H1 (cell line): ENCODE measurements at regions not wholly inside any gene's neighbourhood (a gene's known extent, or its start where the extent isn't known, plus 50 kb on each side); places are given as distances from the start of the nearest gene placed in this dataset.

Experiments used
- CTCF ChIA-PET: fragments of 300-600 bp; sonication (Branson Sonifier 250); formaldehyde crosslinking; loops from one replicate; lab custom pipeline; 2021; ENCODE audit not compliant: partially characterized antibody; lab: Charles Lee
- POLR2A ChIA-PET: fragments of 300-600 bp; sonication (Branson Sonifier 250); formaldehyde crosslinking; loops from one replicate; lab custom pipeline; 2021; ENCODE audit warnings: inconsistent platforms; ENCODE audit not compliant: partially characterized antibody; lab: Charles Lee
- DNase-seq, 2 experiments: peaks; one replicate each; pipeline versions ENCODE4 v3.0.0 to v3.0.0-alpha.2; 2010 to 2022; ENCODE audit warnings: low spot score in 2 of 2, low read depth in 1 of 2, mixed read lengths in 1 of 2
- FAIRE-seq: peaks from 2 replicates; lab custom pipeline; 2011; peaks lifted over from hg19 to GRCh38; lab: Jason Lieb, UNC
- H2AFZ ChIP-seq: 2 replicates; pipeline ENCODE4 v1.8.1; 2012; ENCODE audit warnings: low read length, inconsistent platforms
- H2AK5ac ChIP-seq: 2 replicates; pipeline ENCODE4 v1.6.1; 2013; ENCODE audit warnings: low read depth, low read length
- H2BK120ac ChIP-seq: replicated peaks from 2 replicates; pipeline ENCODE3; 2013; ENCODE audit warnings: low read depth, low read length, inconsistent platforms
- H2BK12ac ChIP-seq: 2 replicates; pipeline ENCODE4 v1.6.1; 2013; ENCODE audit warnings: low read depth, low read length
- H2BK15ac ChIP-seq: 2 replicates; pipeline ENCODE4 v1.6.1; 2013; ENCODE audit warnings: low read length
- H2BK20ac ChIP-seq: 2 replicates; pipeline ENCODE4 v1.6.1; 2013; ENCODE audit warnings: low read length
- H2BK5ac ChIP-seq: 2 replicates; pipeline ENCODE4 v1.6.1; 2013; ENCODE audit warnings: low read depth, low read length
- H3K14ac ChIP-seq: 2 replicates; pipeline ENCODE4 v1.6.1; 2013; ENCODE audit warnings: inconsistent platforms; ENCODE audit not compliant: insufficient read length
- H3K18ac ChIP-seq: 2 replicates; pipeline ENCODE4 v1.6.1; 2013; ENCODE audit warnings: low read length; ENCODE audit errors: extremely low read depth
- H3K23ac ChIP-seq: 2 replicates; pipeline ENCODE4 v1.6.1; 2013; ENCODE audit warnings: inconsistent platforms; ENCODE audit not compliant: insufficient read length
- H3K23me2 ChIP-seq: 2 replicates; pipeline ENCODE4 v1.6.1; 2013; ENCODE audit warnings: low read depth, low read length
- H3K27ac ChIP-seq: 2 replicates; pipeline ENCODE4 v1.6.1; 2011; ENCODE audit warnings: low read depth, low read length, inconsistent platforms
- H3K27me3 ChIP-seq, 4 experiments: replicated peaks in 1 of 4; 1 replicate in 1 of 4; 2 replicates in 3 of 4; pipeline versions ENCODE4 v1.6.1 to v1.8.1; 2011 to 2013; ENCODE audit warnings: low read length in 3 of 4, mild to moderate bottlenecking in 3 of 4, inconsistent platforms in 2 of 4, mixed read lengths in 2 of 4, moderate library complexity in 1 of 4; ENCODE audit not compliant: control insufficient read depth in 3 of 4, insufficient read depth in 3 of 4; ENCODE audit errors: extremely low read depth in 1 of 4
- H3K36me3 ChIP-seq, 4 experiments: 2 replicates each; pipeline versions ENCODE4 v1.6.1 to v1.8.1; 2011 to 2013; ENCODE audit warnings: mild to moderate bottlenecking in 4 of 4, low read length in 3 of 4, moderate library complexity in 2 of 4, control low read depth in 1 of 4, inconsistent platforms in 1 of 4; ENCODE audit not compliant: insufficient read depth in 4 of 4, control insufficient read depth in 2 of 4
- H3K4ac ChIP-seq: replicated peaks from 2 replicates; pipeline ENCODE3; 2013; ENCODE audit warnings: low read length, low read depth, mixed read lengths, inconsistent platforms; ENCODE audit not compliant: insufficient read length
- H3K4me1 ChIP-seq, 4 experiments: replicated peaks in 1 of 4; 1 replicate in 1 of 4; 2 replicates in 3 of 4; pipeline versions ENCODE4 v1.6.1 to v1.8.1; 2011 to 2013; ENCODE audit warnings: low read length in 3 of 4, inconsistent platforms in 2 of 4, mixed read lengths in 1 of 4; ENCODE audit not compliant: insufficient read depth in 4 of 4, control insufficient read depth in 3 of 4
- H3K4me2 ChIP-seq, 2 experiments: 2 replicates each; pipeline versions ENCODE4 v1.6.1 to v1.8.1; 2011 to 2013; ENCODE audit warnings: low read depth in 2 of 2, low read length in 2 of 2, control low read depth in 1 of 2, inconsistent platforms in 1 of 2, mild to moderate bottlenecking in 1 of 2; ENCODE audit not compliant: insufficient read depth in 1 of 2
- H3K4me3 ChIP-seq, 4 experiments: fragments of 200-600, 300-600 bp in 1 of 4; sonication (generic), shearing (Covaris generic), sonication (Bioruptor Twin) in 1 of 4; 2 replicates each; pipeline versions ENCODE4 v1.5.1 to v1.8.1; 2011 to 2016; ENCODE audit warnings: low read length in 4 of 4, low read depth in 3 of 4, control low read depth in 2 of 4, inconsistent platforms in 2 of 4, mild to moderate bottlenecking in 2 of 4, mixed read lengths in 1 of 4, moderate library complexity in 1 of 4; ENCODE audit not compliant: insufficient read depth in 2 of 4; ENCODE audit errors: extremely low read depth in 1 of 4
- H3K56ac ChIP-seq: replicated peaks from 2 replicates; pipeline ENCODE3; 2013; ENCODE audit warnings: low read depth, mild to moderate bottlenecking, mixed read lengths, low read length, inconsistent platforms; ENCODE audit not compliant: insufficient read length
- H3K79me1 ChIP-seq: 2 replicates; pipeline ENCODE4 v1.6.1; 2013; ENCODE audit warnings: low read depth, low read length, control low read depth
- H3K79me2 ChIP-seq, 2 experiments: 2 replicates each; pipeline versions ENCODE4 v1.6.1 to v1.8.1; 2012 to 2013; ENCODE audit warnings: low read length in 2 of 2, mild to moderate bottlenecking in 2 of 2, inconsistent platforms in 1 of 2; ENCODE audit not compliant: insufficient read depth in 2 of 2, control insufficient read depth in 1 of 2
- H3K9ac ChIP-seq, 4 experiments: replicated peaks in 1 of 4; 1 replicate in 1 of 4; 2 replicates in 3 of 4; pipeline versions ENCODE4 v1.6.1 to v1.8.1; 2011 to 2013; ENCODE audit warnings: low read depth in 3 of 4, low read length in 3 of 4, control low read depth in 2 of 4, mild to moderate bottlenecking in 2 of 4, moderate library complexity in 2 of 4, inconsistent platforms in 1 of 4; ENCODE audit errors: extremely low read depth in 1 of 4
- H3K9me3 ChIP-seq, 2 experiments: 2 replicates each; pipeline versions ENCODE4 v1.6.1 to v1.8.1; 2012 to 2013; ENCODE audit warnings: mild to moderate bottlenecking in 2 of 2, moderate library complexity in 2 of 2, control low read depth in 1 of 2, inconsistent platforms in 1 of 2, low read depth in 1 of 2, low read length in 1 of 2, mixed read lengths in 1 of 2; ENCODE audit not compliant: insufficient read depth in 2 of 2
- H4K20me1 ChIP-seq, 2 experiments: replicated peaks in 1 of 2; 2 replicates each; pipeline versions ENCODE3 to v1.8.1; 2011 to 2013; ENCODE audit warnings: inconsistent platforms in 2 of 2, low read length in 2 of 2, mild to moderate bottlenecking in 1 of 2; ENCODE audit not compliant: insufficient read depth in 2 of 2, control insufficient read depth in 1 of 2
- H4K5ac ChIP-seq: 2 replicates; pipeline ENCODE4 v1.6.1; 2013; ENCODE audit warnings: low read length, low read depth, mixed read lengths, inconsistent platforms; ENCODE audit not compliant: insufficient read length
- H4K8ac ChIP-seq: 2 replicates; pipeline ENCODE4 v1.8.0; 2013; ENCODE audit warnings: mild to moderate bottlenecking, moderate library complexity, low read length, inconsistent platforms; ENCODE audit not compliant: insufficient read depth; ENCODE audit errors: extremely low read depth
- H4K91ac ChIP-seq: replicated peaks from 2 replicates; pipeline ENCODE3; 2013; ENCODE audit warnings: low read length, mixed read lengths, inconsistent platforms; ENCODE audit not compliant: insufficient read length
- CEBPB ChIP-seq: IDR thresholded peaks from 2 replicates; pipeline ENCODE4 v1.6.1; 2012; ENCODE audit warnings: low read depth, low read length
- CHD2 ChIP-seq: IDR thresholded peaks from 2 replicates; pipeline ENCODE4 v1.6.1; 2012; ENCODE audit warnings: low read length, improper control_type of control experiment
- CREB1 ChIP-seq: IDR thresholded peaks from 2 replicates; pipeline ENCODE4 v1.6.1; 2012; ENCODE audit warnings: inconsistent platforms
- CTBP2 ChIP-seq: IDR thresholded peaks from 2 replicates; pipeline ENCODE4 v1.7.0; 2011; ENCODE audit warnings: borderline replicate concordance, mild to moderate bottlenecking, moderate library complexity, mixed read lengths, low read length; ENCODE audit not compliant: insufficient read depth, insufficient read length
- EGR1 ChIP-seq: IDR thresholded peaks from 2 replicates; pipeline ENCODE4 v1.6.1; 2011; ENCODE audit warnings: low read depth, low read length, borderline replicate concordance
- HDAC2 ChIP-seq, 2 experiments: fragments of 300-600 bp in 1 of 2; sonication (generic) in 1 of 2; IDR thresholded peaks; 2 replicates each; pipeline ENCODE4 v1.6.1; 2011 to 2012; ENCODE audit warnings: low read depth in 2 of 2, low read length in 2 of 2, mild to moderate bottlenecking in 2 of 2, moderate library complexity in 2 of 2, borderline replicate concordance in 1 of 2, inconsistent platforms in 1 of 2
- JUND ChIP-seq: IDR thresholded peaks from 2 replicates; pipeline ENCODE4 v1.6.1; 2011; ENCODE audit warnings: mild to moderate bottlenecking, improper control_type of control experiment, low read length
- KDM4A ChIP-seq: IDR thresholded peaks from one replicate; pipeline ENCODE4 v1.7.1; 2012; ENCODE audit warnings: low read depth, mild to moderate bottlenecking, moderate library complexity, low read length, inconsistent platforms; ENCODE audit not compliant: severe bottlenecking
- NRF1 ChIP-seq: IDR thresholded peaks from 2 replicates; pipeline ENCODE4 v1.6.1; 2011; ENCODE audit warnings: mild to moderate bottlenecking, low read depth, low read length, improper control_type of control experiment
- RBBP5 ChIP-seq: IDR thresholded peaks from 2 replicates; pipeline ENCODE4 v1.7.1; 2012; ENCODE audit warnings: low read depth, mild to moderate bottlenecking, inconsistent platforms, low read length, moderate library complexity, borderline replicate concordance
- RNF2 ChIP-seq: fragments of 200-900, 300-1000 bp; sonication (generic); IDR thresholded peaks from 2 replicates; pipeline ENCODE4 v1.7.1; 2016; ENCODE audit warnings: borderline replicate concordance, low read depth, mild to moderate bottlenecking, antibody characterized with exemption, low read length; ENCODE audit not compliant: poor library complexity, severe bottlenecking; ENCODE audit errors: missing control alignments
- SUZ12 ChIP-seq: fragments of 200-600 bp; sonication (generic); IDR thresholded peaks from 2 replicates; pipeline ENCODE4 v1.6.1; 2012; ENCODE audit warnings: mild to moderate bottlenecking, inconsistent platforms, low read length, moderate library complexity, mixed read lengths
- TCF12 ChIP-seq: IDR thresholded peaks from 2 replicates; pipeline ENCODE4 v1.6.1; 2011; ENCODE audit warnings: low read depth, mild to moderate bottlenecking, low read length
- WGBS, 2 experiments: shearing (Covaris generic) in 1 of 2; methylation state at CpG; one replicate each; pipeline versions ENCODE4 v1.1.6 to v1.1.7; 2013 to 2015; ENCODE audit warnings: low lambda C conversion rate in 2 of 2, mixed read lengths in 2 of 2, inconsistent platforms in 1 of 2, low coverage in 1 of 2, missing lambda C conversion rate in 1 of 2; ENCODE audit not compliant: insufficient replicate concordance in 2 of 2, insufficient coverage in 1 of 2, insufficient read length in 1 of 2; ENCODE audit errors: extremely low coverage in 1 of 2, missing lambda C conversion rate in 1 of 2; 5-methylcytosine and 5-hydroxymethylcytosine counted together
- TF ChIP-seq, protein P1 (sequence below): IDR thresholded peaks from 2 replicates; pipeline ENCODE4 v1.6.1; 2011; ENCODE audit warnings: low read length, improper control_type of control experiment

DNA sequence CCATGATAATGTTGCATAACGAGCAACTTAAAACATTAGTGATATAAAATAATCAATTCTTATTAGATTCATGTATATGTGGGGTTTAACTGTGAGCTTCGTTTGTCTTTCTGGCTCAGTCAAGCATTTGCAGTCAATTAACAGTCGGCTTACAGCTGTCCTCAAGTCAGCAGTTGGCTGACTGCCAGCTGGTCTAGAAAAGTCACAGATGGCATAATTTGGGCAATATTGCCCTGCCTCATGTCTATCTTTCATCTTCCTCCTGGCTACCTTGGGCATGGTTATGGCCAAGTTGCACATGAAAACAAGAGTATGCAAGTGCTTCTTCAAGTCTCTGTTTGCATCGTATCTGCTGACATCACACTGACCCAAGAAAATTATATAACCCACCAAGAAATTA lies 186.1 kb upstream of the ZWINT start:
- no peaks in the 10 kb centered on the region for H3K79me1 ChIP-seq
- H2BK20ac ChIP-seq = no peak overlapping the region
- H3K18ac ChIP-seq = no peak overlapping the region
- H4K5ac ChIP-seq = no peak overlapping the region
- no peak overlapping the region for H3K4me3 ChIP-seq
- H4K91ac ChIP-seq = no peak overlapping the region
- H2BK5ac ChIP-seq = no peak overlapping the region
- FAIRE-seq = no peak
- no peak overlapping the region for H2AFZ ChIP-seq
- no peak overlapping the region for H3K4ac ChIP-seq
- H2AK5ac ChIP-seq = no peak overlapping the region
- no peak for TF ChIP-seq SUZ12
- TF ChIP-seq CREB1 = no peak
- no peak for TF ChIP-seq RBBP5
- TF ChIP-seq, protein P1, sequence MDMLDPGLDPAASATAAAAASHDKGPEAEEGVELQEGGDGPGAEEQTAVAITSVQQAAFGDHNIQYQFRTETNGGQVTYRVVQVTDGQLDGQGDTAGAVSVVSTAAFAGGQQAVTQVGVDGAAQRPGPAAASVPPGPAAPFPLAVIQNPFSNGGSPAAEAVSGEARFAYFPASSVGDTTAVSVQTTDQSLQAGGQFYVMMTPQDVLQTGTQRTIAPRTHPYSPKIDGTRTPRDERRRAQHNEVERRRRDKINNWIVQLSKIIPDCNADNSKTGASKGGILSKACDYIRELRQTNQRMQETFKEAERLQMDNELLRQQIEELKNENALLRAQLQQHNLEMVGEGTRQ = no peak
- TF ChIP-seq KDM4A = no peak
- no peak for TF ChIP-seq EGR1
- no peak for TF ChIP-seq TCF12
- TF ChIP-seq CTBP2 = no peak
- no peak for TF ChIP-seq CHD2
- TF ChIP-seq JUND = no peak
- TF ChIP-seq RNF2 = no peak
- TF ChIP-seq NRF1 = no peak
- no peak for TF ChIP-seq CEBPB
- TF ChIP-seq HDAC2 (IDR thresholded peaks at IDR 0.05; ENCODE audit: borderline replicate concordance in 1 of 2, low read depth in 2 of 2, low read length in 2 of 2) = no peak
- H3K23ac ChIP-seq = no peak overlapping the region
- no peaks in the 10 kb centered on the region for H3K4me1 ChIP-seq
- H3K4me2 ChIP-seq = no peak overlapping the region
- H4K8ac ChIP-seq = no peak overlapping the region
- no peak overlapping the region for H3K14ac ChIP-seq
- POLR2A ChIA-PET = no interaction called here
- H3K9me3 ChIP-seq = no peaks in the 10 kb centered on the region
- DNase-seq = no peak
- no peaks in the 10 kb centered on the region for H4K20me1 ChIP-seq
- CTCF ChIA-PET = no interaction called here
- no peak overlapping the region for H3K56ac ChIP-seq
- no peak overlapping the region for H2BK120ac ChIP-seq
- H3K79me2 ChIP-seq = no peaks in the 10 kb centered on the region
- H3K27me3 ChIP-seq = no peaks in the 10 kb centered on the region
- no peaks in the 10 kb centered on the region for H3K23me2 ChIP-seq
- no peak overlapping the region for H3K9ac ChIP-seq
- H3K27ac ChIP-seq = no peak overlapping the region
- whole genome bisulfite sequencing, 2 experiments = 90% methylated on average over 4 of the region's 4 CpGs; no CpG with 5 or more reads in 1 of the 2 experiments
- H2BK15ac ChIP-seq = no peak overlapping the region
- no peaks in the 10 kb centered on the region for H3K36me3 ChIP-seq
- H2BK12ac ChIP-seq = no peak overlapping the region
